Activated gamma-delta T cell treated with Interleukin-2 at 50 U/mL for 16 hours (primary cell): ENCODE measurements at regions not wholly inside any gene's neighbourhood (a gene's known extent, or its start where the extent isn't known, plus 50 kb on each side); places are given as distances from the start of the nearest gene placed in this dataset.

Experiments
- DNase-seq: peaks from one replicate; pipeline ENCODE4 v3.0.0-alpha.2; 2020

DNA sequence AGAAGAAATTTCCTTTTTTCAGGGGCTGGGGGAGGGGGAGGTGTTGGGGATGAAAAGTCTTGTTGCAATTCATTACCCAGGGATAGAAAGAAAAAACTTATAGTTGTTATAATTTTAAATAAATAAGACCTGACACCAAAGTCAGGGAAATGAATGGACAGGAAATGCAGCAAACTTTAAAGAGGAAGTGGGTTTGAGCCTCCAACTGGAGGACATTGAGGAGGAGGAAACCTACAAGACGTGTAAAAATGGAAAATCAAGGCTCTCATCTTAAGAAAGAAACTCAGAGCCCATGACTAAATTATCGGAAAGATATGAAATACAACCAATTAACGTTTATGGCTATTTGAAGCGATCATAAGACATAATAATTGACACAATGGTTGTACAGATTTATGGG, 54.4 kb downstream of the NIBAN1 start:
- DNase-seq, result no peak

GRCh38 chr1:184915463-184916090, 58.7 kb downstream of the NIBAN1 start:
- no peak for DNase-seq

DNA sequence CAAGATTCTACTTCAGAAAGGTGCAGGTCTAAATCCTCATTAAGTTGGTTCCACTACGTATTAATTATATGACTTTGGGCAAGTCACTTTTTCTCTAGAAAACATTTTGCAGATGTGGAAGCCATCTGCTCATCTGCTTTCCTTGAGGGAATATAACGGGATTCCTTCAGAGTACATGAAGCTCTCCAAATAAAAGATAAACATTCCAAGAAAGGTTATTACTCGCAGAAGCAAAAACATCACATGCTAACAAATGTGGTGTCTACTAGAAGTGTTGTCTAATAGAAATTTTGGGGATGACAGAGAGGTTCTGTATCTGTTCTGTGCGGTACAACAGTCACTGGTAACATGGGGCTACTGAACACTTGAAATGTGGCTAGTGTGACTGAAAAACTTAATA, 60.2 kb downstream of the NIBAN1 start:
- DNase-seq, result no peak

DNA sequence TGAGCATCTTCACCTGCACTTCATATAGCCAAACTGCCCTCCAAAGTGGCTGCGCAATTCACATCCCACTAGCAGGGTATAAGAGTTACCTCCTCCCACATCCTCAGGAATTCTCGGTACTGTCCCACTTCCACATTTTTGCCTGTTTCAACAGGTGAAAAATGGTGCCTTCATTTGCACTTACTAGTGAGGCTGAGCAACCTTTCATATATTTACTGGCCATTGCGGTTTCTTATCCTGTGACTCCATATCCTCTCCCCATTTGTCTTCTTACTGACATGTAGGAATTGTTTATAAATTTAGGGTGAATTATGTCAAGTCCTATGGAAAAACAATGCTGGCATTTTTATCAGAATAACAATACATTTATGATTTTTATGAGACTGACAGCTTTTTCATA, 61.9 kb downstream of the NIBAN1 start:
- DNase-seq, result no peak

DNA sequence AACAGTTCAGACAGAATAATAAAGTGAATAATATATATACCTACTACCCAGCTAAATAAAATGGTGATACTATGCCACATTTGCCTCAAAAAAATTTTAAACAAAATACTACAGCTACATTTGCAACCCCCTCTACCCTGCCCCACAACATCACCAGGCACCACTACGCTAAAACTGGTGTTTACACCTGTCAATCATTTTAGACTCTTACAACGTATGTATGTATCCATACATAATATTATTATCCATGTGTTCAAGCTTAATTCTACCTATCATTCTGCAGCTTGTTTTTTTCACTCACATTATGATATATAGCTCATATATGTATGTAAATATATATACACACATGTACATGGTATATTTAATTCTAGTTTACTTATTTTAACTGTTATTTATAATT, 62.5 kb downstream of the NIBAN1 start:
- no peak for DNase-seq

DNA sequence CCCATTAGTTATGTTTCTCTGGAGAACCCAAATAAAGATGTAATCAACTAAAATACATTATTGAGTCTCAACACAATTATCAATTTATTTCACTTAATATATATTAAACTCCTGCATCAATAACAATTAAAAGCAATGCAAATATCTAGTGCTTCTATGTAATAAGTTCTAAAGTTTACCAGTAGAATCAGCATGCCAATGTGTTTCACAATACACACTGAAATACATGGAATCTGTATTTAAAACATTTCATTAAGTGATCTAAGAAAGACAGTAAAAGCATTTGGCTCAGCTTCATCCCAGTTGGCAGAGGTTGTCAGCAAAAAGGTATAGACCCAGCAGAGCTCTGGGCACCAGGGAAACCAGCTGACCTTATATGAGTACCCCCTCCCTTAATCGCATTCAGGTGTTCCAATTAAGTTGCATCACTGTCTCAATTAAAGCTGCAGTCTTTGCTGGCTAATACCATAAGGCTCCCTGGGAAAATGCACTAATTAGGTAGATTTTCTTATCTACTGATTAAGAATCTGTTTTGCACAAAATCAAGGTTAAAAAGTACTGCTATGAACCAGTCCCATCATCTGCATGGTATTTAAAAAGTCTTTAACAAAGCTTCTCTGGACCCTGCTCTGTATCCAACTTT, 63.1 kb downstream of the NIBAN1 start:
- no peak for DNase-seq

DNA sequence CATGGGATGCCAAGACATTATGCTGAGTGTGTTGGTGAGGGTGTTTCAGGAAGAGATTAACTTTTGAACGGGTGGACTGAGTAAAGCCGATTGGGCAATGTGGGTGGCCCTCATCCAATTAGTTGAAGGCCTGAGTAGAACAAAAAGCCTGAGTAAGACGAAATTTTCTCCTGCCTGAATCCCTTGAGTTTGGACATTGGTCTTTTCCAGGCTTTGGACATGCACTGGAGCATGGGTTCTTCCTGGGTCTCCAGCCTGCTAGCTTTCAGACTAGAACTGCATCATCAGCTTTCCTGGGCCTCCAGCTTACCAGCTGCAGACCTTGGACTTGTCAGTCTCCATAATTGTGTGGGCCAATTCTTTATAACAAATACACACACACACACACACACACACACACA, 63.6 kb downstream of the NIBAN1 start:
- DNase-seq, result no peak

DNA sequence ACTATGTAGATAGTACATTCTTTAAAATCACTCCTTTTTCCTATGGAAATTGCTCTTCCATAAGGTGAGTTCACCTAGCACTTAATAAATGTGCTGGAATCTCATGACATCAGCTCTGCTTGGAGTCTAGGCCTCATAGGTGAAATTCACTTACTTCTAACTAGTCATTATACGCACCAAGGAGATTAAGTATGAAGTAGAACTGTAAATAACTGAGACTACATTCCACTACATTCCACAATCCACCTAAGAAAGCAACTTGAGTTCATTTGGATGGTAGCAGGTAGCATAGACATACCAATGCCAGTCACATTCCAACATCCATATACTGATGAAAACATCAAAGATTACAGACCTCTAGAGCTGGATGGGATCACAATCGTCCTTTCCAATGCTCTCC, 64.3 kb downstream of the NIBAN1 start:
- DNase-seq, result no peak

DNA sequence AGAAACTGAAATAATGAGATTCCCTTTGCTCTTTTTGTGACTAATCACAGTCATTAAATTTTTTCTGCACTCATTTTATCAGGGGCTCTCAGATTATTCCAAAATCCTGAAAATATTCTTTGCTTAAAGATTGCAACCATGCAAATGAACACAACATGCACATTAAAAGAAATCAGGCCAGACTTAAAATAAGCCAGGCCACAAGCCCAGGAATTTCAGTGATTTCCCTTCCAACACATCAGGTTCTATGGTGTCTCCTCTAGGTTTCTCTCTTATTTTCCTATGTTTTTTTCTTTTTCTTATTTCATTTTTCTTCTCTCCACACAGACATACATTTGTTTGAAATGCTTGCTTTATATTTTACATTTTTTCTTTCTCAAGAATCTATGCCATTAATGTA, 65.3 kb downstream of the NIBAN1 start:
- no peak for DNase-seq

DNA sequence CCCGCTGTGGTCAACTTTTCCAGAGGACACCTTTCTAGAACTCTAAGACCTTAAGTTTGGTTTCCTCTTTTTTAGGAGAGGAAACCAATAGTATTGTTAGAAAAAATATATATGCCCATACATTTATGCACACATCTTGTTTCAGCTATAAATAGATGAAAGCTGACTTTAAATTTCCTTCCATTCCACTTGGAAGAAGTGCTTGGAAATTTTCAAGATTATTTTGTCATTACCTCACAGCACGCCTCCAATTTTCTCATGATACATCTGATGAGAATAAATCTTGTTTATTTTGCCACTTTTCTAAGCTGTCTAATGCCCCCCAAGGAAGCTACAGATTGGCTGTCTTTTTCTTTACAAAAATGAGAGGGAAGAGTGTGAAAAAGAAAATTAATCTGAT, 65.8 kb downstream of the NIBAN1 start:
- no peak for DNase-seq

GRCh38 chr1:184907500-184907899, 66.8 kb downstream of the NIBAN1 start:
- DNase-seq, result no peak

DNA sequence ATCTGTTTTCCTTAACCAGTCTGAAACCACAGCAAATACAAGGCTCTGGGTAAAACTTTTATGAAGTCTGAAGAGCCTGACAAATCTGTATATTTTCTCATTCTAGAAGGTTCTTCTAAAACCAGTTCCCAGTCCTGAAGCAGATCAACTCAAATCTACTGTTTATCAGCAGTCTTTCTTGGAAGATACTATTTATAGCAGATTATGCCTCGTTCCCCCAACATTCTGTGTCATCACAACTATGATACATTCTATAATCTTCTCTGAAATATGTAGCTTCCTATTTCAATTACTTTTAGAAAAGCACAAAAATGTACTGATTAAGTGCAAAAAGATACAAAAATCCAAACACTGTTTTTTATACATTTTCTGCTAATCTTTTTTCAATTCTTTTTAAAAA, 67.5 kb downstream of the NIBAN1 start:
- no peak for DNase-seq

- no peak for DNase-seq
These were observed 68.5 kb downstream of the NIBAN1 start for GRCh38 chr1:184905601-184906322.

DNA sequence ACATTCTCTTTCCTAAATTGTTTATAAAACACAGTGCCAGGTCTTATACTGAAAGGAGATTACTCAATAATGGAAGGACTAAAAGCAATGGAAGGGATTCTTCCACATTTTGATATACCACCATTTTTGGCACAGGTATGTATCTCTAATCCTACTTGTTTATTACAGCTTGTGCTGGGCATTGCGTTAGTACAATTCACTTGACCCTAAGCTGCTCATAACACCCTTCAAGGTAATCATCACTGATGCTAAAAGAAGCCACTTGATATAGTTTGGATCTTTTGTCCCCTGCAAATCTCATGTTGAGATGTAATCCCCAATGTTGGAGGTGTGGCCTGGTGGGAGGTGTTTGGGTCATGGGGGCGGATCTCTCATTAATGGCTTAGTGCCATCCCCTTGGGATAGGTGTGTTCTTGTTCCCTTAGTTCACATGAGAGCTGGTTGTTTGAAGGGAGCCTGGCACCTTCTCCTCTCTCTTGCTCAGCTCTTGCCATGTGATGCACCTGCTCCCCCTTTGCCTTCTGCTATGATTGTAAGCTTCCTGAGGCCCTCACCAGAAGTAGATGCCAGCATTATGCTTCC, 71.1 kb downstream of the NIBAN1 start:
- DNase-seq, result no peak

- no peak for DNase-seq
These were observed 73.8 kb downstream of the NIBAN1 start for GRCh38 chr1:184900507-184900906.

DNA sequence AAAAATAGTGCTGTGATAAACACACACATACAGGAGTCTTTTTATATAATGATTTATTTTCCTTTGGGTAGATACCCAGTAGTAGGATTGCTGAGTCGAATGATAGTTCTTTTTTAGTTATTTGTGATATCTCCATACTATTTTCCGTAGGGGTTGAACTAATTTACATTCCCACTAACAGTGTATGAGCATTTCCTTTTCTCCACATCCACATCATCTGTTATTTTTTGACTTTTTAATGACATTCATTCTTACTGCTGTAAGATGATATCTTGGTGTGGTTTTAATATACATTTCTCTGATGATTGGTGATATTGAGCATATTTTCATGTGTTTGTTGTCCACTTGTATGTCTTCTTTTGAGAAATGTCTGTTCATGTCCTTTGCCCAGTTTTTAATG, 78.3 kb downstream of the NIBAN1 start:
- DNase-seq, result no peak

GRCh38 chr1:184895086-184895485, 79.2 kb downstream of the NIBAN1 start:
- DNase-seq, result no peak

GRCh38 chr1:184893695-184894094, 80.6 kb downstream of the NIBAN1 start:
- DNase-seq, result no peak

DNA sequence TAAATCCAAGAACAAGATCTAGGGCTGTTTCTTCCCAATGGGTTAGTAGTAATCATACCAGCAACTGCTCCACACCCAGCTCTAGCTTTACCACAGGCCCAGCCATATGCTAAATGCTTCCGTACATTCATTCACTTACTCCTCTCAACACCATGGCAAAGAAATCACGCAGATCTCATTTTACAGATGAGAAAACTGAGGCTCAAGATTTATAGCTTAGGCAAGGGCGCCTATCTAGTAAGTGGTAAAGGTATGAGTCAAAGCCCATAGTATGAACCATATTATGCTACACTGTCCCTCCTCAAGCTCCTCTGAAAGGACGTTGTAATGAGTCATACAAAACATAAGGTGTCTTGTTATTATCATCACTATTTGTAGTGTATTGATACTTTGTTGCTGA, 82.2 kb downstream of the NIBAN1 start:
- DNase-seq, result no peak

DNA sequence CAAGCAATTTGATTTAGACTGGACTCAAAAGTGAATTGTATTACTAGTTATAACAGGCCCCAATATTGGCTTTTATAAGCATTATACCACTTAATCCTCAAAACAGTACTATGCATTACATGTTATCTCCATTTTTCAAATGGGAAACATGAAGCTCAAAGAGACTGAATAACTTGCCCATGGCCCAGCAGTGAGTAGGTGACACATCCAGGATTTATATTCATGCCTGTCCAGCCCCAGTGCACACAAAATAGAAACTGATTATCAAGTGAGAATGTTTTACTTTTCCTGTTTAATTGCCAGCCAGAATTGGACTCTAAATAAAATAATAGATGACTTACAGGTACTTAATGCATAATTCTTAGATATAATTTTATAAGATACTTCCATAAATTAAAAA, 82.9 kb downstream of the NIBAN1 start:
- no peak for DNase-seq

- peak; percentile 45 for DNase-seq
These were observed 83.8 kb downstream of the NIBAN1 start for GRCh38 chr1:184890539-184890973.

DNA sequence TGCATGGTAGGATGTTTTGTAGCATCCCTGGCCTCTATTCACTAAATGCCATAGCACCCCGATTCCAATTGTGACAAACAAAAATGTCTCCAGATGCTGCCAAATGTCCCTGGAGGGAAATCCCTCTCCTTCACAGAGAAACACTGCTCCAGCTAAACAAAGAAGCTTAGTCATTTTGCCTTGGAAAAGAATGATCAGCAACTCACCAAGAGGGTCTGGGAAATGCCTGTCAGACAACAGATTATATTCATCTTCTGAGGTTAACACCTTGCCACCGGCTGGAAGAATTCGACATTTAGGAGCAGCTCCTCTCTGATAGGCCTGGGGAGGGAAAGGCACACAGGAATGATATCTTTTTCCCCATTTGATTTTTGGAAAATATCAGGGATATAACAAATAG, 84.4 kb downstream of the NIBAN1 start:
- DNase-seq, result peak; percentile 9

DNA sequence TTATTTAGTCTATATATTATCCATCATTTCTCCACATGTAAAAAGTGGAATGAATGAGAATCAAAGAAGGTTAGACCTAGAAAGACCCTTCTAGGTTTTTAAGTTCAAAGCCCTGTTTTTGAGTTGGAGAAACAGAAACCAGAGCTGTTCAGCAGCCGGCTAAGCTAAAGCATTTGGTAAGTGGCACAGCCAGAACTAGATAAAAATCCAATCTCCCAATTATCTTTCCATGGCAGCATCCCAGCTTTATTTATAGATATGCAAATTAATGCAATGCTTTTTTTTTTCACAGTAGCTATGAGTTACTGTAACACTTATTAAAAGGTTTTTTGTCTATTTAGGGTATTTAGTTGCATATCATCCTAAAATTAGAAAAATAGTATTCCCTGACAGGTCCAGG, 85.1 kb downstream of the NIBAN1 start:
- DNase-seq, result no peak

DNA sequence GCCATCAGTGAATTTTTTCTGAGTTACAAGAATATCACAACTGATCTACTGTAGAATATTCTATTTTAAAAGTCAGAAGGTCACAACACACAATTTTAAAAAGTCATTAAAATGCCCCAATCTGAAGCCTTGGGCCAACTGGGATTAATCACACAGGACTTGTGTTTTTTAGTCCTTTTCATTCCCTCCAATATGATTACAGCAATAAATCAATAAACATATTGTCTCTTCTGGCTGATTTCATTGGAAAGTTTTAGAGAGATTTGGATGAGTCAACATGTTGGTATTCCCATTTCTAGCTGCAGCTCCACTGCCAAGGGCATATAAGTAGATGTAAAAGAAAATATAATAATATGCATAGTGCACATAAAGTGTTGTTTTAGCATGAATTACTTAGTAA, 85.8 kb downstream of the NIBAN1 start:
- DNase-seq, result no peak
